NCI-H748 treated with DMSO at 0.1 percent for 48 hours (cell line): ENCODE measurements at regions not wholly inside any gene's neighbourhood (a gene's known extent, or its start where the extent isn't known, plus 50 kb on each side); places are given as distances from the start of the nearest gene placed in this dataset.

Experiments used
- DNase-seq: peaks from one replicate; lab custom pipeline; 2025; lab: John Stamatoyannopoulos, UW

GRCh38 chr6:163916315-163917081, 502.0 kb downstream of the QKI start:
- DNase-seq, result peak; percentile 78

GRCh38 chr6:163915131-163915530, 500.6 kb downstream of the QKI start:
- no peak for DNase-seq

GRCh38 chr6:163913045-163913444, 498.5 kb downstream of the QKI start:
- DNase-seq, result no peak

GRCh38 chr6:163906006-163906710, 491.6 kb downstream of the QKI start:
- DNase-seq, result no peak

- DNase-seq, result no peak
Observed at GRCh38 chr6:163904186-163904585, 489.7 kb downstream of the QKI start.

- DNase-seq, result no peak
Observed at GRCh38 chr6:163903541-163903940, 489.0 kb downstream of the QKI start.

- DNase-seq, result no peak
Observed at GRCh38 chr6:163902993-163903392, 488.5 kb downstream of the QKI start.

GRCh38 chr6:163901681-163902080, 487.2 kb downstream of the QKI start:
- DNase-seq, result no peak

GRCh38 chr6:163900570-163900969, 486.1 kb downstream of the QKI start:
- DNase-seq, result no peak

GRCh38 chr6:163897669-163898068, 483.2 kb downstream of the QKI start:
- DNase-seq, result no peak

GRCh38 chr6:163897030-163897429, 482.5 kb downstream of the QKI start:
- DNase-seq, result no peak

- no peak for DNase-seq
Observed at GRCh38 chr6:163895162-163895561, 480.6 kb downstream of the QKI start.

GRCh38 chr6:163893609-163894189, 479.2 kb downstream of the QKI start:
- DNase-seq, result no peak

GRCh38 chr6:163892824-163893561, 478.5 kb downstream of the QKI start:
- no peak for DNase-seq

- DNase-seq, result no peak
Observed at GRCh38 chr6:163889904-163890514, 475.5 kb downstream of the QKI start.

- DNase-seq, result no peak
Observed at GRCh38 chr6:163888030-163888819, 473.7 kb downstream of the QKI start.

GRCh38 chr6:163886428-163886827, 471.9 kb downstream of the QKI start:
- no peak for DNase-seq

- DNase-seq, result no peak
Observed at GRCh38 chr6:163883984-163884383, 469.5 kb downstream of the QKI start.

GRCh38 chr6:163878698-163879097, 464.2 kb downstream of the QKI start:
- DNase-seq, result no peak

GRCh38 chr6:163877877-163878639, 463.5 kb downstream of the QKI start:
- DNase-seq, result peak; percentile 13
